ENCODE measurements at regions not wholly inside any gene's neighbourhood (a gene's known extent, or its start where the extent isn't known, plus 50 kb on each side); places are given as distances from the start of the nearest gene placed in this dataset.

DNA sequence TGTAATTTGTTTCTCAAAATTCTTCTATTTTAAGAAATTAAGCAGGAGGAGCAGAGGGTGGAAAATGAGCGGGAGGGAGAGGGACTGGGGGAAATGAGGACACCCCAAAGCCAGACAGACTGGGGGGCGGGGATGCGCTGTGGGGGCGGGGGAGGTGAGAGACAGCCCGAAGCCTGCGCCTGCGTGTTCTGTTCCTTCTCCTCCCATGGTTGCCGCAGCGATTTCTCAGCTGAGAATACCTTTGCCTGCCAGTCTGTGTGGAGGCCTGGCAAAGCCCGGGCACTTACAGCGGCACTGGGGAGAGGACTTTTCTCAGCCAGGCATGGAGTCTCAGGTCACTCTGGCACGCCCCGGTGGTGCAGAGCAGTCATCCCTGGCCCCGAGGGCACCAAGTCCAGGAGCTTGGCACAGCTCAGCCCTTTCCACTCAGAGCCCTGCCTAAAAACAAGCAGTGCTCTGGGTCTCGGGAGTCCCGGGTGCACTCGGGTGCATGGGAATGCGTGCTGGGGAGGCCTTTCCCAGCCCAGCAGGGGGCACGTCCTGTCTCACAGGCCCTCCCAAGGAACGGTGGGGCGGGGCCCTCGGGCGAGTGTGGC is 289.3 kb upstream of the HS6ST1 start:
- no peak overlapping the region for H3K9ac ChIP-seq (ENCODE audit: low read length)
- no peaks in the 10 kb centered on the region for H3K27me3 ChIP-seq (ENCODE audit: low read length)
- no peak for TF ChIP-seq EZH2phosphoT487 (conservative IDR thresholded peaks at IDR 0.05; ENCODE audit: low read length)
- TF ChIP-seq, protein P1, sequence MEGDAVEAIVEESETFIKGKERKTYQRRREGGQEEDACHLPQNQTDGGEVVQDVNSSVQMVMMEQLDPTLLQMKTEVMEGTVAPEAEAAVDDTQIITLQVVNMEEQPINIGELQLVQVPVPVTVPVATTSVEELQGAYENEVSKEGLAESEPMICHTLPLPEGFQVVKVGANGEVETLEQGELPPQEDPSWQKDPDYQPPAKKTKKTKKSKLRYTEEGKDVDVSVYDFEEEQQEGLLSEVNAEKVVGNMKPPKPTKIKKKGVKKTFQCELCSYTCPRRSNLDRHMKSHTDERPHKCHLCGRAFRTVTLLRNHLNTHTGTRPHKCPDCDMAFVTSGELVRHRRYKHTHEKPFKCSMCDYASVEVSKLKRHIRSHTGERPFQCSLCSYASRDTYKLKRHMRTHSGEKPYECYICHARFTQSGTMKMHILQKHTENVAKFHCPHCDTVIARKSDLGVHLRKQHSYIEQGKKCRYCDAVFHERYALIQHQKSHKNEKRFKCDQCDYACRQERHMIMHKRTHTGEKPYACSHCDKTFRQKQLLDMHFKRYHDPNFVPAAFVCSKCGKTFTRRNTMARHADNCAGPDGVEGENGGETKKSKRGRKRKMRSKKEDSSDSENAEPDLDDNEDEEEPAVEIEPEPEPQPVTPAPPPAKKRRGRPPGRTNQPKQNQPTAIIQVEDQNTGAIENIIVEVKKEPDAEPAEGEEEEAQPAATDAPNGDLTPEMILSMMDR (IDR thresholded peaks at IDR 0.05; ENCODE audit: insufficient read depth, low read length, poor library complexity, severe bottlenecking), result no peak
- H3F3A ChIP-seq (ENCODE audit: insufficient read depth), result no peaks in the 10 kb centered on the region
- H3K9me3 ChIP-seq (ENCODE audit: insufficient read depth, low read length), result no peaks in the 10 kb centered on the region
- H3K36me3 ChIP-seq (ENCODE audit: low read length), result no peaks in the 10 kb centered on the region
- no peaks in the 10 kb centered on the region for H3K79me2 ChIP-seq (ENCODE audit: insufficient read depth, low read length)
- H3K9me2 ChIP-seq (replicated peaks; ENCODE audit: insufficient read depth, low read length), result no peaks in the 10 kb centered on the region
- H4K20me1 ChIP-seq (ENCODE audit: low read depth, low read length), result no peaks in the 10 kb centered on the region
- no peak overlapping the region for H3K4me3 ChIP-seq (ENCODE audit: insufficient read depth, low read length, poor library complexity, severe bottlenecking)
- no peak overlapping the region for H3K4me2 ChIP-seq (ENCODE audit: low read depth, low read length, poor library complexity, severe bottlenecking)
- no peak overlapping the region for H3K27ac ChIP-seq (ENCODE audit: low read depth, low read length)
- no peak overlapping the region for H2AFZ ChIP-seq (ENCODE audit: low read depth, low read length, severe bottlenecking)

DNA sequence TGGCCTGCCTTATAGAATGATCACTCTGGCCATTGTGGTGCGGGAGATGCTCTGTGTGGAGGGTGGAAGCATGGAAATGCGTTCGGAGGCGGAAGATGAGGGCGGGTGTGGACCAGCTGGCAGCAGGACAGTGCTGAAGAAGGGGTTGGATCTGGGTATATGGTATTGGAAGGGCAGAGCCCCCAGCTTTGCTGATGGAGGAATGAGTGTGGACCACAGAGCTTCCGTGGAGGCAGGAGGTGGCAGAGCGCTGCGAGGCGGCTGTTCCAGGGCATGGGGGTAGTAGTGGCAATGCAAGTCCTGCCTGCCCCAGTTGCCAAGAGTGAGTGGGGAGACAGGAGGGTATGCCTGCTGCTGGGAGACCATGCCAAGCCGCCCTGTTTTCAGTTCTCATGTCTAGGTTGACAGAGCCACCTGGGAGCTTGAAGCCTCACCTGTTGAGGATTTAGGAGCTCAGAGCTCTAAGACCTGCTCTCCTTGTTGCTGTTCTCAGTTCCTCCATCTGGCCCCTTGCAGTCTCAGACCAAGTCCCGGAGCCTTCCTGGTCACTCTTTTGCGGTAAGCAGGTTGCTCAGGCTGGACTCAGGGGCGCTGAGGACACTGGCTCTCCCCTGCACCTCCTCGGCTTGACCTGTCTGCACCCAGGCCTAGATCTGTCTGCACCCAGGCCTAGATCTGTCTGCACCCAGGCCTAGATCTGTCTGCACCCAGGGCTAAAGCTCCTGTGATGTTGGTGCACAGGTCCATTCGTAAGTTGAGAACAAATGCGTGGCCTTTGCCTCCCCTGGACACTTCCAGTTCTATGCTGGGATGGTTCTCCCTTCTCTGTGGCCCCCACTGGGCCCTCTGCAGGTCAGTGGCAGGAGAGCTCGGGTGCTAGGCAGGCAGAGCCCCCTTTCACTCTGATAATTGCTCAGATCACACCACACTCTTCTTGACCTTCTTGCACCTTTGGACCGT is 290.5 kb upstream of the HS6ST1 start:
- no peaks in the 10 kb centered on the region for H3K9me3 ChIP-seq (ENCODE audit: insufficient read depth, low read length)
- H3K9ac ChIP-seq (ENCODE audit: low read length), result no peak overlapping the region
- H2AFZ ChIP-seq (ENCODE audit: low read depth, low read length, severe bottlenecking), result no peak overlapping the region
- no peaks in the 10 kb centered on the region for H3K27me3 ChIP-seq (ENCODE audit: low read length)
- no peaks in the 10 kb centered on the region for H3K79me2 ChIP-seq (ENCODE audit: insufficient read depth, low read length)
- no peak overlapping the region for H3K27ac ChIP-seq (ENCODE audit: low read depth, low read length)
- no peak overlapping the region for H3K4me3 ChIP-seq (ENCODE audit: insufficient read depth, low read length, poor library complexity, severe bottlenecking)
- no peaks in the 10 kb centered on the region for H3K9me2 ChIP-seq (replicated peaks; ENCODE audit: insufficient read depth, low read length)
- H3K36me3 ChIP-seq (ENCODE audit: low read length), result no peaks in the 10 kb centered on the region
- H4K20me1 ChIP-seq (ENCODE audit: low read depth, low read length), result no peaks in the 10 kb centered on the region
- TF ChIP-seq, protein P1 (IDR thresholded peaks at IDR 0.05; ENCODE audit: insufficient read depth, low read length, poor library complexity, severe bottlenecking), result no peak
- TF ChIP-seq EZH2phosphoT487 (conservative IDR thresholded peaks at IDR 0.05; ENCODE audit: low read length), result no peak
- H3F3A ChIP-seq (ENCODE audit: insufficient read depth), result no peaks in the 10 kb centered on the region
- H3K4me2 ChIP-seq (ENCODE audit: low read depth, low read length, poor library complexity, severe bottlenecking), result no peak overlapping the region

DNA sequence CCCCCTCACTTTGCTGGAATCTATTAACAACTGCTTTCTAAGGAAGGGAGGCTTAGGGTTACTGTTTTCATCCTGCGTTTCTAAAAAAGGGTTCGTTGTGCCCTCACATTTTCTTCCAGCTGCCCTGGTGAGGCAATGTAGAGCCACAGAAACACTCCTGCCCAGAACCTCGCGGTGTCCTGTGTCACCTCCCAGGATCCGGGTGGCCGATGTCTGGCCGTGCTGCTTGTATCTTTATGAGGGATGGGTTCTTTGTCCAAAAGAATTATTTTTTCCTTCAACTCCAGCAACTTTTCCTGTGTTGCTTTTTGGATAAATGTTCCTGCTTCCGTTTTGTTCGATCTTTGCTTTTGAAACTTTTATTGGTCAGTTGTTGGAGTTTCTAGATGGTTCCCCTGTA is 291.8 kb upstream of the HS6ST1 start:
- H3K9me3 ChIP-seq (ENCODE audit: insufficient read depth, low read length), result no peaks in the 10 kb centered on the region
- H2AFZ ChIP-seq (ENCODE audit: low read depth, low read length, severe bottlenecking), result no peak overlapping the region
- H3K9ac ChIP-seq (ENCODE audit: low read length), result no peak overlapping the region
- no peaks in the 10 kb centered on the region for H4K20me1 ChIP-seq (ENCODE audit: low read depth, low read length)
- H3K36me3 ChIP-seq (ENCODE audit: low read length), result no peaks in the 10 kb centered on the region
- H3K27me3 ChIP-seq (ENCODE audit: low read length), result no peaks in the 10 kb centered on the region
- H3K27ac ChIP-seq (ENCODE audit: low read depth, low read length), result no peak overlapping the region
- no peak overlapping the region for H3K4me3 ChIP-seq (ENCODE audit: insufficient read depth, low read length, poor library complexity, severe bottlenecking)
- no peaks in the 10 kb centered on the region for H3K79me2 ChIP-seq (ENCODE audit: insufficient read depth, low read length)
- H3F3A ChIP-seq (ENCODE audit: insufficient read depth), result no peaks in the 10 kb centered on the region
- H3K9me2 ChIP-seq (replicated peaks; ENCODE audit: insufficient read depth, low read length), result no peaks in the 10 kb centered on the region
- H3K4me2 ChIP-seq (ENCODE audit: low read depth, low read length, poor library complexity, severe bottlenecking), result no peak overlapping the region
- TF ChIP-seq, protein P1 (IDR thresholded peaks at IDR 0.05; ENCODE audit: insufficient read depth, low read length, poor library complexity, severe bottlenecking), result no peak
- no peak for TF ChIP-seq EZH2phosphoT487 (conservative IDR thresholded peaks at IDR 0.05; ENCODE audit: low read length)
